HepG2 (cell line): ENCODE measurements at regions not wholly inside any gene's neighbourhood (a gene's known extent, or its start where the extent isn't known, plus 50 kb on each side); places are given as distances from the start of the nearest gene placed in this dataset.
A peak's percentile ranks its signal among the peaks of the same experiment; 100 is the strongest.

Experiments
- ETV5 ChIP-seq: IDR thresholded peaks from 2 replicates; pipeline ENCODE4 v1.6.1; 2018; ENCODE audit warnings: missing biosample characterization, missing genetic modification reagents, inconsistent platforms, borderline replicate concordance
- FOXA3 ChIP-seq: IDR thresholded peaks from 2 replicates; pipeline ENCODE4 v1.6.1; 2016; ENCODE audit warnings: missing genetic modification reagents, missing compliant biosample characterization
- GZF1 ChIP-seq: sonication (generic); formaldehyde crosslinking; IDR thresholded peaks from 2 replicates; pipeline ENCODE4 v1.5.1; 2020; ENCODE audit warnings: mild to moderate bottlenecking, missing genetic modification reagents
- HMG20B ChIP-seq: conservative IDR thresholded peaks from 2 replicates; pipeline ENCODE4 v1.6.1; 2016; ENCODE audit warnings: missing genetic modification reagents, missing compliant biosample characterization
- MIER2 ChIP-seq: IDR thresholded peaks from 2 replicates; pipeline ENCODE4 v1.6.1; 2016; ENCODE audit warnings: missing biosample characterization, missing genetic modification reagents
- MTF1 ChIP-seq: sonication (generic); formaldehyde crosslinking; IDR thresholded peaks from 2 replicates; pipeline ENCODE4 v1.5.0; 2020; ENCODE audit warnings: missing genetic modification reagents
- NFKB2 ChIP-seq: sonication (generic); formaldehyde crosslinking; IDR thresholded peaks from 2 replicates; pipeline ENCODE4 v1.4.0; 2020; ENCODE audit warnings: missing genetic modification reagents, borderline replicate concordance
- PHF20 ChIP-seq: sonication (generic); formaldehyde crosslinking; IDR thresholded peaks from 2 replicates; pipeline ENCODE4 v1.5.0; 2020; ENCODE audit warnings: mild to moderate bottlenecking, missing genetic modification reagents
- SALL1 ChIP-seq: sonication (generic); formaldehyde crosslinking; IDR thresholded peaks from 2 replicates; pipeline ENCODE4 v1.8.0; 2022; ENCODE audit warnings: mild to moderate bottlenecking, missing genetic modification reagents
- ZBTB7B ChIP-seq: sonication (generic); formaldehyde crosslinking; IDR thresholded peaks from 2 replicates; pipeline ENCODE4 v1.4.0; 2020; ENCODE audit warnings: missing genetic modification reagents
- ZNF263 ChIP-seq: sonication (generic); formaldehyde crosslinking; IDR thresholded peaks from 2 replicates; pipeline ENCODE4 v1.4.0; 2020; ENCODE audit warnings: missing genetic modification reagents
- ZNF367 ChIP-seq: sonication (generic); formaldehyde crosslinking; IDR thresholded peaks from 2 replicates; pipeline ENCODE4 v1.4.0; 2020; ENCODE audit warnings: missing genetic modification reagents, borderline replicate concordance
- ZNF644 ChIP-seq: IDR thresholded peaks from 2 replicates; pipeline ENCODE4 v1.6.1; 2016; ENCODE audit warnings: low read depth
- ZNF83 ChIP-seq: sonication (generic); formaldehyde crosslinking; IDR thresholded peaks from 2 replicates; pipeline ENCODE4 v1.4.0; 2020; ENCODE audit warnings: missing genetic modification reagents, mild to moderate bottlenecking, borderline replicate concordance
- ZNF891 ChIP-seq: sonication (generic); formaldehyde crosslinking; IDR thresholded peaks from 2 replicates; pipeline ENCODE4 v1.5.0; 2020; ENCODE audit warnings: mild to moderate bottlenecking, missing genetic modification reagents
- TF ChIP-seq, protein P1 (sequence below): sonication (generic); formaldehyde crosslinking; IDR thresholded peaks from 2 replicates; pipeline ENCODE4 v1.8.0; 2022; ENCODE audit warnings: mild to moderate bottlenecking, missing genetic modification reagents; ENCODE audit not compliant: insufficient replicate concordance
- TF ChIP-seq, protein P2 (sequence below): sonication (generic); formaldehyde crosslinking; IDR thresholded peaks from 2 replicates; pipeline ENCODE4 v1.4.0; 2020; ENCODE audit warnings: missing genetic modification reagents
- TF ChIP-seq, protein P3 (sequence below): IDR thresholded peaks from 2 replicates; pipeline ENCODE4 v1.6.1; 2016; ENCODE audit warnings: mild to moderate bottlenecking
- TF ChIP-seq, protein P4 (sequence below): sonication (generic); formaldehyde crosslinking; IDR thresholded peaks from 2 replicates; pipeline ENCODE4 v1.4.0; 2020; ENCODE audit warnings: missing genetic modification reagents, borderline replicate concordance
- TF ChIP-seq, protein P5 (sequence below): IDR thresholded peaks from 2 replicates; pipeline ENCODE4 v1.6.1; 2018; ENCODE audit warnings: missing genetic modification reagents, mild to moderate bottlenecking, missing compliant biosample characterization

DNA sequence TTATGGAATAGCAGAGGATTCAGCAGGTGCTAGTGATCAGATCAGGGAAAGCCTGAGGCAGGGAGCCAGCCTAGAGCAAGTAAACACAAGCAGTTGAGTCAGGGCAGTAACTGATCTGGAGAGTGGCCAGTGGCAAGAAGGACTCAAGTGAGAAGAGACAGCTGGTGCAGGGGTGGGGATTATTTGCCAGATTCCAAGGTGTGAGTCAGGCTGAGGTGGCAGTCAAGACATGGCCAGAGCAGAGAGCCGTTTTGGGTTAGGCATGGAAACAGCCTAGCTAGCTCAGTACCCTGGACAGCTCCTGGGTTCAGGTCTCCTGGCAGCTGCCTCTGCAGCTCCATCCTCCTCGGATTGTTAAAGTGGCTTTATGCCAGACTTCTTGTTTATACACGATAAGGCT is 281.9 kb upstream of the ONECUT1 start (continued):
- TF ChIP-seq, protein P1, sequence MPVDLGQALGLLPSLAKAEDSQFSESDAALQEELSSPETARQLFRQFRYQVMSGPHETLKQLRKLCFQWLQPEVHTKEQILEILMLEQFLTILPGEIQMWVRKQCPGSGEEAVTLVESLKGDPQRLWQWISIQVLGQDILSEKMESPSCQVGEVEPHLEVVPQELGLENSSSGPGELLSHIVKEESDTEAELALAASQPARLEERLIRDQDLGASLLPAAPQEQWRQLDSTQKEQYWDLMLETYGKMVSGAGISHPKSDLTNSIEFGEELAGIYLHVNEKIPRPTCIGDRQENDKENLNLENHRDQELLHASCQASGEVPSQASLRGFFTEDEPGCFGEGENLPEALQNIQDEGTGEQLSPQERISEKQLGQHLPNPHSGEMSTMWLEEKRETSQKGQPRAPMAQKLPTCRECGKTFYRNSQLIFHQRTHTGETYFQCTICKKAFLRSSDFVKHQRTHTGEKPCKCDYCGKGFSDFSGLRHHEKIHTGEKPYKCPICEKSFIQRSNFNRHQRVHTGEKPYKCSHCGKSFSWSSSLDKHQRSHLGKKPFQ: peak; percentile 34
- TF ChIP-seq ZNF891 (CRISPR knock-in tag) (peak; percentile 32; the same call in 1 of the 2 replicates), ZNF83 (peak; percentile 62; the same call in 1 of the 2 replicates), ZNF367 (CRISPR knock-in tag) (peak; percentile 61; the same call in 1 of the 2 replicates), MTF1 (0 out of 2 replicates have a peak, but pooled peaks have one; percentile 67), MIER2 (CRISPR knock-in tag) (peak; percentile 98), NFKB2 (CRISPR knock-in tag) (peak; percentile 66), GZF1 (no peak), SALL1 (CRISPR knock-in tag) (peak; percentile 90), ETV5 (CRISPR knock-in tag) (peak; percentile 31; the same call in 1 of the 2 replicates), PHF20 (CRISPR knock-in tag) (peak; percentile 23; the same call in 1 of the 2 replicates), HMG20B (CRISPR knock-in tag) (0 out of 2 replicates have a peak, but pooled peaks have one; percentile 43), FOXA3 (CRISPR knock-in tag) (peak; percentile 48; the same call in 1 of the 2 replicates), ZNF644 (CRISPR knock-in tag) (peak; percentile 64; the same call in 1 of the 2 replicates), ZBTB7B (CRISPR knock-in tag) (0 out of 2 replicates have a peak, but pooled peaks have one; percentile 20), ZNF263 (peak; percentile 56)
- TF ChIP-seq, protein P2, sequence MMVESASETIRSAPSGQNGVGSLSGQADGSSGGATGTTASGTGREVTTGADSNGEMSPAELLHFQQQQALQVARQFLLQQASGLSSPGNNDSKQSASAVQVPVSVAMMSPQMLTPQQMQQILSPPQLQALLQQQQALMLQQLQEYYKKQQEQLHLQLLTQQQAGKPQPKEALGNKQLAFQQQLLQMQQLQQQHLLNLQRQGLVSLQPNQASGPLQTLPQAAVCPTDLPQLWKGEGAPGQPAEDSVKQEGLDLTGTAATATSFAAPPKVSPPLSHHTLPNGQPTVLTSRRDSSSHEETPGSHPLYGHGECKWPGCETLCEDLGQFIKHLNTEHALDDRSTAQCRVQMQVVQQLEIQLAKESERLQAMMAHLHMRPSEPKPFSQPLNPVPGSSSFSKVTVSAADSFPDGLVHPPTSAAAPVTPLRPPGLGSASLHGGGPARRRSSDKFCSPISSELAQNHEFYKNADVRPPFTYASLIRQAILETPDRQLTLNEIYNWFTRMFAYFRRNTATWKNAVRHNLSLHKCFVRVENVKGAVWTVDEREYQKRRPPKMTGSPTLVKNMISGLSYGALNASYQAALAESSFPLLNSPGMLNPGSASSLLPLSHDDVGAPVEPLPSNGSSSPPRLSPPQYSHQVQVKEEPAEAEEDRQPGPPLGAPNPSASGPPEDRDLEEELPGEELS: 0 out of 2 replicates have a peak, but pooled peaks have one; percentile 17
- TF ChIP-seq, protein P3, sequence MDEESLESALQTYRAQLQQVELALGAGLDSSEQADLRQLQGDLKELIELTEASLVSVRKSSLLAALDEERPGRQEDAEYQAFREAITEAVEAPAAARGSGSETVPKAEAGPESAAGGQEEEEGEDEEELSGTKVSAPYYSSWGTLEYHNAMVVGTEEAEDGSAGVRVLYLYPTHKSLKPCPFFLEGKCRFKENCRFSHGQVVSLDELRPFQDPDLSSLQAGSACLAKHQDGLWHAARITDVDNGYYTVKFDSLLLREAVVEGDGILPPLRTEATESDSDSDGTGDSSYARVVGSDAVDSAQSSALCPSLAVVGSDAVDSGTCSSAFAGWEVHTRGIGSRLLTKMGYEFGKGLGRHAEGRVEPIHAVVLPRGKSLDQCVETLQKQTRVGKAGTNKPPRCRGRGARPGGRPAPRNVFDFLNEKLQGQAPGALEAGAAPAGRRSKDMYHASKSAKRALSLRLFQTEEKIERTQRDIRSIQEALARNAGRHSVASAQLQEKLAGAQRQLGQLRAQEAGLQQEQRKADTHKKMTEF: peak; percentile 33; the same call in 1 of the 2 replicates
- TF ChIP-seq, protein P4, sequence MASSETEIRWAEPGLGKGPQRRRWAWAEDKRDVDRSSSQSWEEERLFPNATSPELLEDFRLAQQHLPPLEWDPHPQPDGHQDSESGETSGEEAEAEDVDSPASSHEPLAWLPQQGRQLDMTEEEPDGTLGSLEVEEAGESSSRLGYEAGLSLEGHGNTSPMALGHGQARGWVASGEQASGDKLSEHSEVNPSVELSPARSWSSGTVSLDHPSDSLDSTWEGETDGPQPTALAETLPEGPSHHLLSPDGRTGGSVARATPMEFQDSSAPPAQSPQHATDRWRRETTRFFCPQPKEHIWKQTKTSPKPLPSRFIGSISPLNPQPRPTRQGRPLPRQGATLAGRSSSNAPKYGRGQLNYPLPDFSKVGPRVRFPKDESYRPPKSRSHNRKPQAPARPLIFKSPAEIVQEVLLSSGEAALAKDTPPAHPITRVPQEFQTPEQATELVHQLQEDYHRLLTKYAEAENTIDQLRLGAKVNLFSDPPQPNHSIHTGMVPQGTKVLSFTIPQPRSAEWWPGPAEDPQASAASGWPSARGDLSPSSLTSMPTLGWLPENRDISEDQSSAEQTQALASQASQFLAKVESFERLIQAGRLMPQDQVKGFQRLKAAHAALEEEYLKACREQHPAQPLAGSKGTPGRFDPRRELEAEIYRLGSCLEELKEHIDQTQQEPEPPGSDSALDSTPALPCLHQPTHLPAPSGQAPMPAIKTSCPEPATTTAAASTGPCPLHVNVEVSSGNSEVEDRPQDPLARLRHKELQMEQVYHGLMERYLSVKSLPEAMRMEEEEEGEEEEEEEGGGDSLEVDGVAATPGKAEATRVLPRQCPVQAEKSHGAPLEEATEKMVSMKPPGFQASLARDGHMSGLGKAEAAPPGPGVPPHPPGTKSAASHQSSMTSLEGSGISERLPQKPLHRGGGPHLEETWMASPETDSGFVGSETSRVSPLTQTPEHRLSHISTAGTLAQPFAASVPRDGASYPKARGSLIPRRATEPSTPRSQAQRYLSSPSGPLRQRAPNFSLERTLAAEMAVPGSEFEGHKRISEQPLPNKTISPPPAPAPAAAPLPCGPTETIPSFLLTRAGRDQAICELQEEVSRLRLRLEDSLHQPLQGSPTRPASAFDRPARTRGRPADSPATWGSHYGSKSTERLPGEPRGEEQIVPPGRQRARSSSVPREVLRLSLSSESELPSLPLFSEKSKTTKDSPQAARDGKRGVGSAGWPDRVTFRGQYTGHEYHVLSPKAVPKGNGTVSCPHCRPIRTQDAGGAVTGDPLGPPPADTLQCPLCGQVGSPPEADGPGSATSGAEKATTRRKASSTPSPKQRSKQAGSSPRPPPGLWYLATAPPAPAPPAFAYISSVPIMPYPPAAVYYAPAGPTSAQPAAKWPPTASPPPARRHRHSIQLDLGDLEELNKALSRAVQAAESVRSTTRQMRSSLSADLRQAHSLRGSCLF: peak; percentile 66; the same call in 1 of the 2 replicates
- TF ChIP-seq, protein P5, sequence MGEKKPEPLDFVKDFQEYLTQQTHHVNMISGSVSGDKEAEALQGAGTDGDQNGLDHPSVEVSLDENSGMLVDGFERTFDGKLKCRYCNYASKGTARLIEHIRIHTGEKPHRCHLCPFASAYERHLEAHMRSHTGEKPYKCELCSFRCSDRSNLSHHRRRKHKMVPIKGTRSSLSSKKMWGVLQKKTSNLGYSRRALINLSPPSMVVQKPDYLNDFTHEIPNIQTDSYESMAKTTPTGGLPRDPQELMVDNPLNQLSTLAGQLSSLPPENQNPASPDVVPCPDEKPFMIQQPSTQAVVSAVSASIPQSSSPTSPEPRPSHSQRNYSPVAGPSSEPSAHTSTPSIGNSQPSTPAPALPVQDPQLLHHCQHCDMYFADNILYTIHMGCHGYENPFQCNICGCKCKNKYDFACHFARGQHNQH: peak; percentile 77; the same call in 1 of the 2 replicates
